Right renal pelvis (tissue), 4 donors: ENCODE measurements at regions not wholly inside any gene's neighbourhood (a gene's known extent, or its start where the extent isn't known, plus 50 kb on each side); places are given as distances from the start of the nearest gene placed in this dataset.

Source experiments
- DNase-seq, 4 donors: peaks; one replicate each; pipeline ENCODE4 v3.0.0-alpha.2; 2013; ENCODE audit warnings: low read depth in 4 of 4, low spot score in 3 of 4, missing footprints in 1 of 4

- no peak for DNase-seq
Observed at GRCh38 chr2:172153156-172153555, 50.5 kb upstream of the DLX2 start.

GRCh38 chr2:172153757-172154156, 51.1 kb upstream of the DLX2 start:
- DNase-seq: no peak

GRCh38 chr2:172155752-172156151, 53.1 kb upstream of the DLX2 start:
- DNase-seq: no peak

- DNase-seq: no peak
Observed at GRCh38 chr2:172160839-172161238, 58.1 kb upstream of the DLX2 start.

- no peak for DNase-seq
Observed at GRCh38 chr2:172162225-172162733, 59.6 kb upstream of the DLX2 start.

- DNase-seq: no peak
Observed at GRCh38 chr2:172162739-172163336, 60.1 kb upstream of the DLX2 start.

- DNase-seq: no peak
Observed at GRCh38 chr2:172168917-172169346, 66.2 kb upstream of the DLX2 start.

GRCh38 chr2:172169611-172170010, 66.9 kb upstream of the DLX2 start:
- no peak for DNase-seq

GRCh38 chr2:172172513-172173173, 69.9 kb upstream of the DLX2 start:
- peak; percentile 43 to 50 (median 43) for DNase-seq

- no peak for DNase-seq
Observed at GRCh38 chr2:172173174-172173706, 70.5 kb upstream of the DLX2 start.

GRCh38 chr2:172177581-172177980, 74.9 kb upstream of the DLX2 start:
- no peak for DNase-seq

GRCh38 chr2:172177996-172178395, 75.3 kb upstream of the DLX2 start:
- no peak for DNase-seq

GRCh38 chr2:172179045-172179701, 76.5 kb upstream of the DLX2 start:
- no peak for DNase-seq

- DNase-seq: no peak
Observed at GRCh38 chr2:172181840-172182239, 79.1 kb upstream of the DLX2 start.

GRCh38 chr2:172182624-172183023, 79.9 kb upstream of the DLX2 start:
- no peak for DNase-seq

GRCh38 chr2:172193331-172194089, 90.8 kb upstream of the DLX2 start:
- no peak for DNase-seq

GRCh38 chr2:172195836-172196376, 93.2 kb upstream of the DLX2 start:
- DNase-seq: no peak

- no peak for DNase-seq
Observed at GRCh38 chr2:172196768-172197431, 94.2 kb upstream of the DLX2 start.

- no peak for DNase-seq
Observed at GRCh38 chr2:172198361-172198760, 95.7 kb upstream of the DLX2 start.

- DNase-seq: no peak
Observed at GRCh38 chr2:172198908-172199307, 96.2 kb upstream of the DLX2 start.
